ENCODE measurements at regions not wholly inside any gene's neighbourhood (a gene's known extent, or its start where the extent isn't known, plus 50 kb on each side); places are given as distances from the start of the nearest gene placed in this dataset.

- no peak for FAIRE-seq
These were observed 131.4 kb upstream of the SLC1A4 start for GRCh38 chr2:64857581-64858471.

- FAIRE-seq: no peak
These were observed 130.5 kb upstream of the SLC1A4 start for GRCh38 chr2:64858541-64859311.

- no peak for FAIRE-seq
These were observed 129.6 kb upstream of the SLC1A4 start for GRCh38 chr2:64859312-64860212.

GRCh38 chr2:64860276-64860885 is 128.8 kb upstream of the SLC1A4 start:
- no peak for FAIRE-seq

GRCh38 chr2:64860936-64861335 is 128.3 kb upstream of the SLC1A4 start:
- FAIRE-seq: no peak

- FAIRE-seq: no peak
These were observed 127.5 kb upstream of the SLC1A4 start for GRCh38 chr2:64861452-64862397.

GRCh38 chr2:64862623-64863022 is 126.6 kb upstream of the SLC1A4 start:
- FAIRE-seq: no peak

GRCh38 chr2:64863097-64863820 is 125.9 kb upstream of the SLC1A4 start:
- FAIRE-seq: no peak

GRCh38 chr2:64865073-64865830 is 123.9 kb upstream of the SLC1A4 start:
- no peak for FAIRE-seq

GRCh38 chr2:64865831-64866345 is 123.3 kb upstream of the SLC1A4 start:
- no peak for FAIRE-seq

- FAIRE-seq: no peak
These were observed 122.4 kb upstream of the SLC1A4 start for GRCh38 chr2:64866797-64867196.

GRCh38 chr2:64867253-64867996 is 121.8 kb upstream of the SLC1A4 start:
- FAIRE-seq: no peak

- no peak for FAIRE-seq
These were observed 120.1 kb upstream of the SLC1A4 start for GRCh38 chr2:64869126-64869525.

- FAIRE-seq: no peak
These were observed 115.7 kb upstream of the SLC1A4 start for GRCh38 chr2:64873472-64873924.

- no peak for FAIRE-seq
These were observed 114.6 kb upstream of the SLC1A4 start for GRCh38 chr2:64874593-64874992.

- no peak for FAIRE-seq
These were observed 113.8 kb upstream of the SLC1A4 start for GRCh38 chr2:64875368-64875767.

- no peak for FAIRE-seq
These were observed 113.0 kb upstream of the SLC1A4 start for GRCh38 chr2:64876137-64876647.

GRCh38 chr2:64879745-64880144 is 109.5 kb upstream of the SLC1A4 start:
- FAIRE-seq: no peak
